OCI-LY7 (cell line): ENCODE measurements at regions not wholly inside any gene's neighbourhood (a gene's known extent, or its start where the extent isn't known, plus 50 kb on each side); places are given as distances from the start of the nearest gene placed in this dataset.

Experiments used
- EZH2phosphoT487 ChIP-seq: fragments of 200-600 bp; sonication (generic); IDR thresholded peaks from 2 replicates; pipeline ENCODE4 v1.6.1; 2018; ENCODE audit warnings: low read depth, borderline replicate concordance, mild to moderate bottlenecking, mixed run types, antibody characterized with exemption, low read length, moderate library complexity, mixed read lengths
- TF ChIP-seq, protein P1 (sequence below): fragments of 200-600 bp; sonication (generic); conservative IDR thresholded peaks from 2 replicates; pipeline ENCODE4 v1.5.1; 2014; ENCODE audit warnings: mild to moderate bottlenecking, antibody characterized with exemption, low read length, moderate library complexity, mixed read lengths

DNA sequence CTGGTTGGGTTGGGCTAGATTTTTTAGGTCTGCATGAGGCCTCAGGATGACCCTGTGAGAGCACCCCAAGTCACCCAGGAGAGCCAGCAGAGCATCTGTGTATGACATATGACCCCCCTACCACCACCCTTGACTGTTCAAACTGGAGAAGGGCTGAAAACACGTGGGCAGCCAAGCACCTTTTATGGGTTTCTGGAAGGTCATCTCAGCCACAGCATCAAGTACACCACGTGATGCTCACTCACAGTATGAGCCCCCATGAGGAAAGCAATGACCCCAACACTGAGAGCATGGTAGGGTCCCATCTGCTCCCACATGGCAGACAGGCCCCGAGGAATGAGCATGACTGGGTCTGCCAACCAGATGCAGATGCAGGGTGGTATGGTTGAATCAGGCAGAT lies 149.4 kb upstream of the GDF10 start:
- TF ChIP-seq, protein P1, sequence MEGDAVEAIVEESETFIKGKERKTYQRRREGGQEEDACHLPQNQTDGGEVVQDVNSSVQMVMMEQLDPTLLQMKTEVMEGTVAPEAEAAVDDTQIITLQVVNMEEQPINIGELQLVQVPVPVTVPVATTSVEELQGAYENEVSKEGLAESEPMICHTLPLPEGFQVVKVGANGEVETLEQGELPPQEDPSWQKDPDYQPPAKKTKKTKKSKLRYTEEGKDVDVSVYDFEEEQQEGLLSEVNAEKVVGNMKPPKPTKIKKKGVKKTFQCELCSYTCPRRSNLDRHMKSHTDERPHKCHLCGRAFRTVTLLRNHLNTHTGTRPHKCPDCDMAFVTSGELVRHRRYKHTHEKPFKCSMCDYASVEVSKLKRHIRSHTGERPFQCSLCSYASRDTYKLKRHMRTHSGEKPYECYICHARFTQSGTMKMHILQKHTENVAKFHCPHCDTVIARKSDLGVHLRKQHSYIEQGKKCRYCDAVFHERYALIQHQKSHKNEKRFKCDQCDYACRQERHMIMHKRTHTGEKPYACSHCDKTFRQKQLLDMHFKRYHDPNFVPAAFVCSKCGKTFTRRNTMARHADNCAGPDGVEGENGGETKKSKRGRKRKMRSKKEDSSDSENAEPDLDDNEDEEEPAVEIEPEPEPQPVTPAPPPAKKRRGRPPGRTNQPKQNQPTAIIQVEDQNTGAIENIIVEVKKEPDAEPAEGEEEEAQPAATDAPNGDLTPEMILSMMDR: no peak
- no peak for TF ChIP-seq EZH2phosphoT487
